Activated T-cell treated with anti-CD3 and anti-CD28 coated beads for 24 hours (primary cell): ENCODE measurements at regions not wholly inside any gene's neighbourhood (a gene's known extent, or its start where the extent isn't known, plus 50 kb on each side); places are given as distances from the start of the nearest gene placed in this dataset.

Source experiments
- DNase-seq: peaks from one replicate; pipeline ENCODE4 v3.0.0-alpha.2; 2020; ENCODE audit warnings: low read depth

GRCh38 chr15:47410247-47410646, 307.1 kb upstream of the SEMA6D start:
- no peak for DNase-seq

GRCh38 chr15:47411733-47412132, 305.6 kb upstream of the SEMA6D start:
- no peak for DNase-seq

GRCh38 chr15:47412136-47412535, 305.2 kb upstream of the SEMA6D start:
- no peak for DNase-seq

- DNase-seq = no peak
These were observed 304.5 kb upstream of the SEMA6D start for GRCh38 chr15:47412802-47413201.

- no peak for DNase-seq
These were observed 303.1 kb upstream of the SEMA6D start for GRCh38 chr15:47414207-47414606.

GRCh38 chr15:47415539-47415971, 301.8 kb upstream of the SEMA6D start:
- DNase-seq = no peak

GRCh38 chr15:47422881-47423665, 294.2 kb upstream of the SEMA6D start:
- DNase-seq = no peak

GRCh38 chr15:47427463-47427862, 289.8 kb upstream of the SEMA6D start:
- DNase-seq = no peak

GRCh38 chr15:47429376-47429775, 287.9 kb upstream of the SEMA6D start:
- no peak for DNase-seq

- DNase-seq = no peak
These were observed 285.8 kb upstream of the SEMA6D start for GRCh38 chr15:47431501-47431900.

- no peak for DNase-seq
These were observed 284.5 kb upstream of the SEMA6D start for GRCh38 chr15:47432826-47433225.

- no peak for DNase-seq
These were observed 282.7 kb upstream of the SEMA6D start for GRCh38 chr15:47434596-47434995.

GRCh38 chr15:47437491-47437890, 279.8 kb upstream of the SEMA6D start:
- no peak for DNase-seq

- DNase-seq = no peak
These were observed 277.9 kb upstream of the SEMA6D start for GRCh38 chr15:47439146-47440111.

- no peak for DNase-seq
These were observed 274.9 kb upstream of the SEMA6D start for GRCh38 chr15:47442371-47442770.

- DNase-seq = no peak
These were observed 273.5 kb upstream of the SEMA6D start for GRCh38 chr15:47443839-47444238.

- DNase-seq = no peak
These were observed 271.4 kb upstream of the SEMA6D start for GRCh38 chr15:47445723-47446392.

GRCh38 chr15:47460795-47461573, 256.3 kb upstream of the SEMA6D start:
- no peak for DNase-seq

GRCh38 chr15:47461652-47462141, 255.6 kb upstream of the SEMA6D start:
- no peak for DNase-seq

GRCh38 chr15:47466357-47466756, 250.9 kb upstream of the SEMA6D start:
- no peak for DNase-seq

- no peak for DNase-seq
These were observed 246.3 kb upstream of the SEMA6D start for GRCh38 chr15:47470983-47471382.
